ENCODE measurements at regions not wholly inside any gene's neighbourhood (a gene's known extent, or its start where the extent isn't known, plus 50 kb on each side); places are given as distances from the start of the nearest gene placed in this dataset.

- no peak overlapping the region for H4K5ac ChIP-seq (ENCODE audit: insufficient read length, low read depth, low read length)
- H3K79me2 ChIP-seq (ENCODE audit: control insufficient read depth in 1 of 2, insufficient read depth in 2 of 2, low read length in 2 of 2) = no peaks in the 10 kb centered on the region
- FAIRE-seq (no peak), DNase-seq (ENCODE audit: low read depth in 1 of 2, low spot score in 2 of 2) (peak in 1 of 2 experiments; percentile 39)
- TF ChIP-seq KDM4A (IDR thresholded peaks at IDR 0.05; ENCODE audit: low read depth, low read length, severe bottlenecking) (no peak), BRCA1 (IDR thresholded peaks at IDR 0.05; ENCODE audit: low read depth, low read length) (no peak)
- H3K23ac ChIP-seq (ENCODE audit: insufficient read length) = no peak overlapping the region
- no peak overlapping the region for H3K4ac ChIP-seq (replicated peaks; ENCODE audit: insufficient read length, low read depth, low read length)
- no peak overlapping the region for H3K18ac ChIP-seq (ENCODE audit: extremely low read depth, low read length)
- no peaks in the 10 kb centered on the region for H3K27me3 ChIP-seq (replicated peaks in 1 of 4; ENCODE audit: control insufficient read depth in 3 of 4, extremely low read depth in 1 of 4, insufficient read depth in 3 of 4, low read length in 3 of 4)
- no peak overlapping the region for H3K4me3 ChIP-seq (ENCODE audit: extremely low read depth in 1 of 4, insufficient read depth in 2 of 4, low read depth in 3 of 4, low read length in 4 of 4)
- H3K56ac ChIP-seq (replicated peaks; ENCODE audit: insufficient read length, low read depth, low read length) = no peak overlapping the region
- H4K8ac ChIP-seq (ENCODE audit: extremely low read depth, insufficient read depth, low read length) = no peak overlapping the region
- H2AK5ac ChIP-seq (ENCODE audit: low read depth, low read length) = no peak overlapping the region
- no peak overlapping the region for H3K27ac ChIP-seq (ENCODE audit: low read depth, low read length)
- H3K14ac ChIP-seq (ENCODE audit: insufficient read length) = no peak overlapping the region
- WGBS, 2 experiments (ENCODE audit: extremely low coverage in 1 of 2, insufficient coverage in 1 of 2, insufficient read length in 1 of 2, insufficient replicate concordance in 2 of 2, low coverage in 1 of 2, low lambda C conversion rate in 2 of 2, missing lambda C conversion rate in 1 of 2) = 88% methylated on average over 15 of the region's 15 CpGs; no CpG with 5 or more reads in 1 of the 2 experiments
- no peak overlapping the region for H2BK12ac ChIP-seq (ENCODE audit: low read depth, low read length)
- POLR2A ChIA-PET (ENCODE audit: partially characterized antibody) = no interaction called here
- H2AFZ ChIP-seq (ENCODE audit: low read length) = no peak overlapping the region
- CTCF ChIA-PET (ENCODE audit: partially characterized antibody) = interaction anchor here (1.8 kb wide), 1 partner anchor 12 kb away, joined by 5 read pairs; no protein-coding TSS in a partner anchor
- no peak overlapping the region for H3K9ac ChIP-seq (replicated peaks in 1 of 4; ENCODE audit: extremely low read depth in 1 of 4, low read depth in 3 of 4, low read length in 3 of 4)
- H4K20me1 ChIP-seq (replicated peaks in 1 of 2; ENCODE audit: control insufficient read depth in 1 of 2, insufficient read depth in 2 of 2, low read length in 2 of 2) = peaks cover 0 to 2% of the 10 kb centered on the region in 2 experiments
- no peaks in the 10 kb centered on the region for H3K23me2 ChIP-seq (ENCODE audit: low read depth, low read length)
- H4K91ac ChIP-seq (replicated peaks; ENCODE audit: insufficient read length, low read length) = no peak overlapping the region
- H3K79me1 ChIP-seq (ENCODE audit: low read depth, low read length) = no peaks in the 10 kb centered on the region
- H2BK20ac ChIP-seq (ENCODE audit: low read length) = no peak overlapping the region
- H3K4me1 ChIP-seq (replicated peaks in 1 of 4; ENCODE audit: control insufficient read depth in 3 of 4, insufficient read depth in 4 of 4, low read length in 3 of 4) = peaks cover 0 to 8% (median 3%) of the 10 kb centered on the region in 4 experiments; a peak in 3 of 7 replicates
- H2BK5ac ChIP-seq (ENCODE audit: low read depth, low read length) = no peak overlapping the region
- 0 out of 4 replicates have a peak, but pooled peaks cover 0 to 2% of the 10 kb centered on the region in 2 experiments for H3K9me3 ChIP-seq (ENCODE audit: insufficient read depth in 2 of 2, low read depth in 1 of 2, low read length in 1 of 2)
- H2BK120ac ChIP-seq (replicated peaks; ENCODE audit: low read depth, low read length) = no peak overlapping the region
- H2BK15ac ChIP-seq (ENCODE audit: low read length) = no peak overlapping the region
- no peak overlapping the region for H3K4me2 ChIP-seq (ENCODE audit: insufficient read depth in 1 of 2, low read depth in 2 of 2, low read length in 2 of 2)
- H3K36me3 ChIP-seq (ENCODE audit: control insufficient read depth in 2 of 4, insufficient read depth in 4 of 4, low read length in 3 of 4) = no peaks in the 10 kb centered on the region
Measured at GRCh38 chr5:171724468-171725204, 61.0 kb upstream of the SMIM23 start.

Data from H1 (cell line).